Common myeloid progenitor, CD34-positive (primary cell): ENCODE measurements at regions not wholly inside any gene's neighbourhood (a gene's known extent, or its start where the extent isn't known, plus 50 kb on each side); places are given as distances from the start of the nearest gene placed in this dataset.

Source experiments
- CTCF ChIA-PET: fragments of 350-600 bp; sonication (Branson Sonifier 250); formaldehyde crosslinking; loops from one replicate; lab custom pipeline; 2021; ENCODE audit warnings: antibody characterized with exemption; lab: Charles Lee
- POLR2A ChIA-PET: fragments of 350-600 bp; sonication (Branson Sonifier 250); formaldehyde crosslinking; loops from one replicate; lab custom pipeline; 2021; ENCODE audit warnings: antibody characterized with exemption; lab: Charles Lee
- DNase-seq, 3 donors: peaks; one replicate each; pipeline versions ENCODE4 v3.0.0 to v3.0.0-alpha.2; 2013
- H3K27ac ChIP-seq, 2 experiments: 1 replicate in 1 of 2; 2 replicates in 1 of 2; pipeline ENCODE4 v1.7.0; 2013; ENCODE audit warnings: inconsistent platforms in 2 of 2, low read length in 2 of 2, mild to moderate bottlenecking in 2 of 2, low read depth in 1 of 2, moderate library complexity in 1 of 2; ENCODE audit not compliant: severe bottlenecking in 2 of 2, insufficient read depth in 1 of 2, poor library complexity in 1 of 2
- H3K27me3 ChIP-seq, 5 experiments: replicated peaks in 2 of 5; 1 replicate in 3 of 5; 2 replicates in 2 of 5; pipeline versions ENCODE4 v1.6.1 to v1.7.0; 2013; ENCODE audit warnings: low read length in 4 of 5, mild to moderate bottlenecking in 2 of 5, moderate library complexity in 2 of 5, inconsistent platforms in 1 of 5; ENCODE audit not compliant: insufficient read depth in 5 of 5, control insufficient read depth in 4 of 5
- H3K36me3 ChIP-seq, 4 experiments: 1 replicate in 2 of 4; 2 replicates in 2 of 4; pipeline versions ENCODE4 v1.6.1 to v1.7.0; 2013; ENCODE audit warnings: low read length in 3 of 4, control low read depth in 1 of 4, mild to moderate bottlenecking in 1 of 4; ENCODE audit not compliant: control insufficient read depth in 4 of 4, insufficient read depth in 4 of 4
- H3K4me1 ChIP-seq, 4 experiments: 1 replicate in 3 of 4; 2 replicates in 1 of 4; pipeline versions ENCODE4 v1.6.1 to v1.7.1; 2013; ENCODE audit warnings: low read length in 3 of 4, mild to moderate bottlenecking in 3 of 4, control low read depth in 1 of 4, inconsistent platforms in 1 of 4, moderate library complexity in 1 of 4; ENCODE audit not compliant: control insufficient read depth in 4 of 4, insufficient read depth in 4 of 4; ENCODE audit errors: control extremely low read depth in 1 of 4
- H3K4me3 ChIP-seq, 7 experiments: 1 replicate in 4 of 7; 2 replicates in 3 of 7; pipeline versions ENCODE4 v1.5.1 to v1.7.0; 2013; ENCODE audit warnings: mild to moderate bottlenecking in 7 of 7, low read length in 6 of 7, moderate library complexity in 6 of 7, inconsistent platforms in 2 of 7, low read depth in 2 of 7, control low read depth in 1 of 7; ENCODE audit not compliant: insufficient read depth in 4 of 7, control insufficient read depth in 1 of 7; ENCODE audit errors: extremely low read depth in 1 of 7
- H3K9me3 ChIP-seq, 5 experiments: 1 replicate in 4 of 5; 2 replicates in 1 of 5; pipeline versions ENCODE4 v1.6.1 to v1.7.1; 2013; ENCODE audit warnings: low read length in 4 of 5, mild to moderate bottlenecking in 2 of 5, inconsistent platforms in 1 of 5, low read depth in 1 of 5, moderate library complexity in 1 of 5; ENCODE audit not compliant: control insufficient read depth in 4 of 5, insufficient read depth in 2 of 5; ENCODE audit errors: control extremely low read depth in 1 of 5
- WGBS: methylation state at CpG from one replicate; pipeline ENCODE4 v1.1.5; 2013; ENCODE audit not compliant: insufficient coverage; 5-methylcytosine and 5-hydroxymethylcytosine counted together

GRCh38 chr12:13539051-13539450 lies 342.5 kb downstream of the EMP1 start:
- Histone ChIP-seq H3K4me3 (no peak overlapping the region), H3K36me3 (no peaks in the 10 kb centered on the region), H3K27me3 (peaks cover 0 to 5% (median 0%) of the 10 kb centered on the region in 5 experiments), H3K9me3 (no peaks in the 10 kb centered on the region), H3K4me1 (peaks cover 4 to 23% (median 14%) of the 10 kb centered on the region in 4 experiments), H3K27ac (no peak overlapping the region)
- ChIA-PET CTCF (no interaction called here), POLR2A (no interaction called here)
- DNase-seq = no peak

- Histone ChIP-seq H3K27ac (no peak overlapping the region), H3K27me3 (peaks cover 0 to 5% (median 0%) of the 10 kb centered on the region in 5 experiments), H3K4me1 (peaks cover 4 to 23% (median 14%) of the 10 kb centered on the region in 4 experiments), H3K9me3 (no peaks in the 10 kb centered on the region), H3K4me3 (no peak overlapping the region), H3K36me3 (no peaks in the 10 kb centered on the region)
- CTCF ChIA-PET = no interaction called here
- no peak for DNase-seq
- WGBS = 100% methylated on average over 2 of the region's 3 CpGs
- POLR2A ChIA-PET = no interaction called here
Observed at GRCh38 chr12:13538136-13538535, 341.6 kb downstream of the EMP1 start.

GRCh38 chr12:13537623-13538022 lies 341.1 kb downstream of the EMP1 start:
- DNase-seq = peak; percentile 34 to 84 (median 77)

DNA sequence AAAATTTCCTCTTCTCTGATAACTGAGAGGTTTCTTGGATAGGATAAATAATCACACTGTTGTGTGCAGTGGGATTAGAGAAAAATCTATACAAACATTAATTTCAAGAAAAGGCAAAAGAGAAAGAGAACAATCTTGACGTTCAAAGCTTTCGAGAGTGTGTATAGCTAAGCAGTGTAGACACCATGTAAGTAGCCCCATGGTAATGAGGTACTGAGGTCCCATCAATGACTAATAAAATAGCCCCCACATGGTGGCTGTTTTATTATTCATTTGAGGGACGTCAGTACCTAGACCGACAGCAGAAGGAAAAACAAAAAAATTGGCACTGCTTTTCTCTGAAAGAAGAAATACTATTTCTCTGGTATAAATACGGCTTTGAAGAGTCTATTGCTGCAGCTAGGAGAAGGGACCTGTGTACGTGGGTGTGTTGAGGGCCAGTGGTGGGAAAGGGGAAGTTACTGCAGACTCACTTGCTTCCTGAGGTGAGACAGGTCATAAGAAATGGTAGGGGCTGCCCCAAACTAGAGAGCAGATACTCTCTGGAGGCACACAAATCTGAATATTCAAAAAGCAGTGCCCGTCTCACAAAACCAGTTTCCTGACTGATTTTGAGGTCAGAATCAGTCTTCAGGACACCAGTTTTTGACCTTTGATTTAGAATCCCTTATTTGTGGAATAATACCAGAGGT lies 339.8 kb downstream of the EMP1 start:
- Histone ChIP-seq H3K4me3 (no peak overlapping the region), H3K4me1 (peaks cover 4 to 23% (median 14%) of the 10 kb centered on the region in 4 experiments), H3K36me3 (no peaks in the 10 kb centered on the region), H3K27me3 (peaks cover 0 to 2% (median 0%) of the 10 kb centered on the region in 5 experiments), H3K9me3 (no peaks in the 10 kb centered on the region), H3K27ac (no peak overlapping the region)
- peak; percentile 67 to 96 (median 94) for DNase-seq
- CTCF ChIA-PET = interaction anchor here (0.5 to 2.7 kb wide), 5 partner anchors 12 to 1718 kb away, joined by 3 to 8 read pairs (median 4); no protein-coding TSS in a partner anchor
- 35% methylated on average over 4 of the region's 7 CpGs for WGBS
- POLR2A ChIA-PET = no interaction called here

More at GRCh38 chr12:13537623-13538022, 341.1 kb downstream of the EMP1 start:
- Histone ChIP-seq H3K4me3 (no peak overlapping the region), H3K27ac (no peak overlapping the region), H3K9me3 (no peaks in the 10 kb centered on the region), H3K36me3 (no peaks in the 10 kb centered on the region), H3K27me3 (peaks cover 0 to 5% (median 0%) of the 10 kb centered on the region in 5 experiments), H3K4me1 (peaks cover 4 to 23% (median 14%) of the 10 kb centered on the region in 4 experiments)
- CTCF ChIA-PET = interaction anchor here (1.1 kb wide), 1 partner anchor 176 kb away, joined by 4 read pairs; no protein-coding TSS in a partner anchor
- POLR2A ChIA-PET = no interaction called here
- WGBS = 100% methylated on average over 1 of the region's 2 CpGs

GRCh38 chr12:13534645-13535398 lies 338.3 kb downstream of the EMP1 start:
- POLR2A ChIA-PET = no interaction called here
- 71% methylated on average over 4 of the region's 8 CpGs for WGBS
- H3K27ac ChIP-seq = no peak overlapping the region
- CTCF ChIA-PET = interaction anchor here (0.5 to 2.7 kb wide), 8 partner anchors 11 to 633 kb away, joined by 3 to 8 read pairs (median 4); no protein-coding TSS in a partner anchor
- H3K9me3 ChIP-seq = no peaks in the 10 kb centered on the region
- peak; percentile 39 to 71 (median 68) for DNase-seq
- no peaks in the 10 kb centered on the region for H3K36me3 ChIP-seq
- H3K4me3 ChIP-seq = no peak overlapping the region
- peaks cover 4 to 23% (median 14%) of the 10 kb centered on the region in 4 experiments for H3K4me1 ChIP-seq
- H3K27me3 ChIP-seq = peaks cover 0 to 2% (median 0%) of the 10 kb centered on the region in 5 experiments

DNA sequence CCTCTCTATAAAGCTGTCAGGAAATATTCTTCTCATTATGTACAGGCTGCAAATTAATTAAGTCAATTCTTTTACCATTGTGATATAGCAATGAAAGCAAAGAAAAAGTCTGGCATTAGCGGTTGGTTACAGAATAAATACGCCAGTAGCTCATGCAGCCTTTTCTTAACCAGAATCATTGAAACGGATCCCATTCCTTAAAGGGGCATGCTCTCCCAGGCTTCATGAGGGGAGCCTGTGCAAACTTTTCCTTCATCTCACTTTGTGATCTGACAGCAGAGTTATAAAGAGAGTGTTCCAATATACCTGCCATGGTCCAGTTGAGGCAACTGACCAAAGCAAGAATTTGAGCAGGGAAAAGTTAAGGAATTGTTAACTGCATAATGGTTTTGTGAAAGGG lies 337.7 kb downstream of the EMP1 start:
- Histone ChIP-seq H3K36me3 (no peaks in the 10 kb centered on the region), H3K9me3 (no peaks in the 10 kb centered on the region), H3K27me3 (peaks cover 0 to 2% (median 0%) of the 10 kb centered on the region in 5 experiments), H3K4me1 (peaks cover 4 to 23% (median 14%) of the 10 kb centered on the region in 4 experiments), H3K4me3 (no peak overlapping the region), H3K27ac (no peak overlapping the region)
- 97% methylated on average over 3 of the region's 3 CpGs for WGBS
- ChIA-PET POLR2A (no interaction called here), CTCF (interaction anchor here (0.5 to 2.7 kb wide), 7 partner anchors 10 to 632 kb away, joined by 3 to 8 read pairs (median 4); no protein-coding TSS in a partner anchor)
- no peak for DNase-seq
